ENCODE measurements at regions not wholly inside any gene's neighbourhood (a gene's known extent, or its start where the extent isn't known, plus 50 kb on each side); places are given as distances from the start of the nearest gene placed in this dataset.

GRCh38 chr12:42010257-42010656 lies 134.4 kb downstream of the GXYLT1 start:
- H3K27ac ChIP-seq = no peak overlapping the region
- no peak for DNase-seq (ENCODE audit: low spot score)
- H3K4me3 ChIP-seq = no peak overlapping the region
- H3K9me3 ChIP-seq = no peaks in the 10 kb centered on the region
- no peaks in the 10 kb centered on the region for H3K27me3 ChIP-seq (replicated peaks; ENCODE audit: insufficient read depth)
- ATAC-seq (ENCODE audit: insufficient number of reproducible peaks, low FRiP score, low read depth) = no peak
- H3K4me1 ChIP-seq (ENCODE audit: control insufficient read depth in 1 of 2, low read depth in 2 of 2) = no peaks in the 10 kb centered on the region
- TF ChIP-seq CTCF (IDR thresholded peaks at IDR 0.05) = no peak
- no peaks in the 10 kb centered on the region for H3K36me3 ChIP-seq

- Histone ChIP-seq H3K27ac (no peak overlapping the region), H3K36me3 (no peaks in the 10 kb centered on the region), H3K27me3 (replicated peaks; ENCODE audit: insufficient read depth) (no peaks in the 10 kb centered on the region), H3K4me3 (no peak overlapping the region), H3K4me1 (ENCODE audit: control insufficient read depth in 1 of 2, low read depth in 2 of 2) (no peaks in the 10 kb centered on the region), H3K9me3 (no peaks in the 10 kb centered on the region)
- no peak for DNase-seq (ENCODE audit: low spot score)
- no peak for ATAC-seq (ENCODE audit: insufficient number of reproducible peaks, low FRiP score, low read depth)
- no peak for TF ChIP-seq CTCF (IDR thresholded peaks at IDR 0.05)
Measured at GRCh38 chr12:42008996-42009395, 135.7 kb downstream of the GXYLT1 start.

- ATAC-seq (ENCODE audit: insufficient number of reproducible peaks, low FRiP score, low read depth) = no peak
- H3K36me3 ChIP-seq = no peaks in the 10 kb centered on the region
- no peaks in the 10 kb centered on the region for H3K4me1 ChIP-seq (ENCODE audit: control insufficient read depth in 1 of 2, low read depth in 2 of 2)
- H3K27me3 ChIP-seq (replicated peaks; ENCODE audit: insufficient read depth) = no peaks in the 10 kb centered on the region
- no peaks in the 10 kb centered on the region for H3K9me3 ChIP-seq
- no peak for TF ChIP-seq CTCF (IDR thresholded peaks at IDR 0.05)
- no peak overlapping the region for H3K27ac ChIP-seq
- no peak overlapping the region for H3K4me3 ChIP-seq
- DNase-seq (ENCODE audit: low spot score) = no peak
Measured at GRCh38 chr12:42003031-42003430, 141.6 kb downstream of the GXYLT1 start.

GRCh38 chr12:42002563-42002962 lies 142.1 kb downstream of the GXYLT1 start:
- no peak for ATAC-seq (ENCODE audit: insufficient number of reproducible peaks, low FRiP score, low read depth)
- TF ChIP-seq CTCF (IDR thresholded peaks at IDR 0.05) = no peak
- DNase-seq (ENCODE audit: low spot score) = no peak
- Histone ChIP-seq H3K27me3 (replicated peaks; ENCODE audit: insufficient read depth) (no peaks in the 10 kb centered on the region), H3K9me3 (no peaks in the 10 kb centered on the region), H3K36me3 (no peaks in the 10 kb centered on the region), H3K4me1 (ENCODE audit: control insufficient read depth in 1 of 2, low read depth in 2 of 2) (no peaks in the 10 kb centered on the region), H3K27ac (no peak overlapping the region), H3K4me3 (no peak overlapping the region)

- DNase-seq (ENCODE audit: low spot score) (no peak), ATAC-seq (ENCODE audit: insufficient number of reproducible peaks, low FRiP score, low read depth) (no peak)
- Histone ChIP-seq H3K36me3 (no peaks in the 10 kb centered on the region), H3K27me3 (replicated peaks; ENCODE audit: insufficient read depth) (no peaks in the 10 kb centered on the region), H3K4me3 (no peak overlapping the region), H3K27ac (no peak overlapping the region), H3K4me1 (ENCODE audit: control insufficient read depth in 1 of 2, low read depth in 2 of 2) (no peaks in the 10 kb centered on the region), H3K9me3 (no peaks in the 10 kb centered on the region)
- no peak for TF ChIP-seq CTCF (IDR thresholded peaks at IDR 0.05)
Measured at GRCh38 chr12:41998436-41998835, 146.2 kb downstream of the GXYLT1 start.
